ENCODE measurements at regions not wholly inside any gene's neighbourhood (a gene's known extent, or its start where the extent isn't known, plus 50 kb on each side); places are given as distances from the start of the nearest gene placed in this dataset.

DNA sequence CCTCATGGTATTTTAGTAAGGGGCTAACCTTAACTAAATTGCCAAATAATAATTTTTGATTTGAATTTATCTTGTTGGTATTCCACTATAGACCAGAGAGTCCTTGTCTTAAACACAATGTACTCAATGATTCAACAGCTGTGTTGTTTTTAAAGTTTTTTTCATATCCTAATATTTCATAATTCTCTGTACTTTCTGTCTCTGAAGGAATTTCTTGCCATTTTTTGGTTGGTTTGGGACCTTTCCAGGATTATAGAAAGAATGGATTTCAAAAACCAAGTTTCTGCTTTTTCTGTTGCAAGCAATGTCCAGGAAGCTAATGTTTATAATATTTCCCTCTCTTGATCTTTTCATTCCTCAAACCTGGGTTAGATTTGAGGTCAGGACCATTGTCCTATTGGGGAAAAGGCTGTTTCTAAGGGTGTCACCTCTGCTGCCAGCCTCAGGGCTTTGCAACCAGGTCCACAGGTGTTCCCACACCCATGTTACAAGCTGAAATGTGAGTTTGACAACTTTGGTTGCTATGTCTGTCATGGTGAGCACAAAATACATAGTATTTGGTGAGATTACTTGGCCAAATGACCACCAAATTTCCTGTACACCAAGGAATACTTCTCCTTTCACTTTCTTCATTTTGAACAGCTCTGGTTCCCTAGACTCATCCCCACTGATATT, 363.7 kb upstream of the RGMA start:
- Histone ChIP-seq H3K27ac (no peak overlapping the region), H3K9me3 (ENCODE audit: severe bottlenecking) (no peaks in the 10 kb centered on the region), H3K36me3 (no peaks in the 10 kb centered on the region), H3K4me3 (ENCODE audit: low read depth, low read length) (no peak overlapping the region), H3K27me3 (ENCODE audit: insufficient read depth, low read depth, severe bottlenecking) (peaks cover 43% of the 10 kb centered on the region)
- DNase-seq, result no peak
- TF ChIP-seq, protein P1, sequence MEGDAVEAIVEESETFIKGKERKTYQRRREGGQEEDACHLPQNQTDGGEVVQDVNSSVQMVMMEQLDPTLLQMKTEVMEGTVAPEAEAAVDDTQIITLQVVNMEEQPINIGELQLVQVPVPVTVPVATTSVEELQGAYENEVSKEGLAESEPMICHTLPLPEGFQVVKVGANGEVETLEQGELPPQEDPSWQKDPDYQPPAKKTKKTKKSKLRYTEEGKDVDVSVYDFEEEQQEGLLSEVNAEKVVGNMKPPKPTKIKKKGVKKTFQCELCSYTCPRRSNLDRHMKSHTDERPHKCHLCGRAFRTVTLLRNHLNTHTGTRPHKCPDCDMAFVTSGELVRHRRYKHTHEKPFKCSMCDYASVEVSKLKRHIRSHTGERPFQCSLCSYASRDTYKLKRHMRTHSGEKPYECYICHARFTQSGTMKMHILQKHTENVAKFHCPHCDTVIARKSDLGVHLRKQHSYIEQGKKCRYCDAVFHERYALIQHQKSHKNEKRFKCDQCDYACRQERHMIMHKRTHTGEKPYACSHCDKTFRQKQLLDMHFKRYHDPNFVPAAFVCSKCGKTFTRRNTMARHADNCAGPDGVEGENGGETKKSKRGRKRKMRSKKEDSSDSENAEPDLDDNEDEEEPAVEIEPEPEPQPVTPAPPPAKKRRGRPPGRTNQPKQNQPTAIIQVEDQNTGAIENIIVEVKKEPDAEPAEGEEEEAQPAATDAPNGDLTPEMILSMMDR (IDR thresholded peaks at IDR 0.05; ENCODE audit: low read depth, low read length), result no peak

DNA sequence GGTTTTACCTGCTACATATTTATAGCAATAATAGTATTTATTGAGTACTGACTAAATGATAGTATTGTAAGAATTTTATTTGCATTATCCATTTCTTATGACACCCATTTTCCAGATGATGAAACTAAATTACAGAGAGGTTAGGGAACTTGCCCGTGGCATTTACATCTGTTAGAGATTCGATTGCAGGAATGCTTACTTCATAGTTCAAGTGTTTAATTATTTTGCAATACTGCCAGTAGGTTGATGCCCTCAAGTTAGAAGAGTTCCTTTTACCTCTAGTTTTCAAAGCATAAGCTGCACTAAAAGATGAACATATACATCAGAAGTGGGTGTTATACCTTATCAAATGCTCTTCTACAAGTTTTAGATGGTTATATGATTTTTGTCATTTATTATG, 362.8 kb upstream of the RGMA start:
- H3K9me3 ChIP-seq (ENCODE audit: severe bottlenecking), result no peaks in the 10 kb centered on the region
- H3K27ac ChIP-seq, result no peak overlapping the region
- H3K27me3 ChIP-seq (ENCODE audit: insufficient read depth, low read depth, severe bottlenecking), result peaks cover 41% of the 10 kb centered on the region
- no peak overlapping the region for H3K4me3 ChIP-seq (ENCODE audit: low read depth, low read length)
- no peak for DNase-seq
- no peaks in the 10 kb centered on the region for H3K36me3 ChIP-seq
- TF ChIP-seq, protein P1 (IDR thresholded peaks at IDR 0.05; ENCODE audit: low read depth, low read length), result no peak

DNA sequence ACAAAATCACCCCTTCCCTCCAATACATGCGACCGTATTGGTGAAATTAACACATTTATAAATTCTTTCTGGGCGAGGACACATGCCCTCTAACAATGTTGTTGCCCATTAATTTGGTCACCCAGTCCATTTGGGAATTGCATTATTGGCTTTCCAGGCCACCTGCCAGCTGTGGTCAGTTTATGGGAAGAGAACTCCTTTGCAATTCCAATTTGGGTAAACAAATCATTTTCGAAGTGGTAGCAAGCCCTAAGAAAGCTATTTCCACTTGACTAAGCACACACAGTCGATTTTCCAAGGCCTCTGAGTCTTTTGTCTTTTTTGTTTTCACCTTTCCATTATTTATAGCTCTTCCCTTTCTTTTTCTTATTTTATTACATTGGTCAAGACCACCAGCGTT, 362.3 kb upstream of the RGMA start:
- no peak overlapping the region for H3K27ac ChIP-seq
- H3K9me3 ChIP-seq (ENCODE audit: severe bottlenecking), result no peaks in the 10 kb centered on the region
- TF ChIP-seq, protein P1 (IDR thresholded peaks at IDR 0.05; ENCODE audit: low read depth, low read length), result no peak
- no peaks in the 10 kb centered on the region for H3K36me3 ChIP-seq
- DNase-seq, result no peak
- H3K4me3 ChIP-seq (ENCODE audit: low read depth, low read length), result no peak overlapping the region
- peaks cover 41% of the 10 kb centered on the region for H3K27me3 ChIP-seq (ENCODE audit: insufficient read depth, low read depth, severe bottlenecking)

DNA sequence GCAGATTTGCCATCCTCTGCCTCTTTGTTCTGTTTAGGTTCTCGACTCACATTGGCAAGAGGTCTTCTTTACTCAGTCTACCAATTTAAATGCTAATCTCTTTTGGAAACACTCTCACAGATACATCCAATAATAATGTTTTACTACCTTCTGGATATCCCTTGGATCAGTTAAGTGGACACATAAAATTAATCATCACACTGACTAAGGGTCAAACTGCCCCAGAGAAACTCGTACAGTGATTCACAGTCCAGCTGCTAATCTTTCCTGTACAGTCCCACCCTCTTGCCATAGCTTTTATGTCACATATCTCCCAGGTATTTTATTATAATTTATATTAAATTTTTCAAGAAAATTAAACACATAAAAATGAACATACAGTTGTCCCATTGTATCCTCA, 360.8 kb upstream of the RGMA start:
- Histone ChIP-seq H3K4me3 (ENCODE audit: low read depth, low read length) (no peak overlapping the region), H3K9me3 (ENCODE audit: severe bottlenecking) (no peaks in the 10 kb centered on the region), H3K36me3 (no peaks in the 10 kb centered on the region), H3K27me3 (ENCODE audit: insufficient read depth, low read depth, severe bottlenecking) (peaks cover 49% of the 10 kb centered on the region), H3K27ac (no peak overlapping the region)
- TF ChIP-seq, protein P1 (IDR thresholded peaks at IDR 0.05; ENCODE audit: low read depth, low read length), result no peak
- no peak for DNase-seq

DNA sequence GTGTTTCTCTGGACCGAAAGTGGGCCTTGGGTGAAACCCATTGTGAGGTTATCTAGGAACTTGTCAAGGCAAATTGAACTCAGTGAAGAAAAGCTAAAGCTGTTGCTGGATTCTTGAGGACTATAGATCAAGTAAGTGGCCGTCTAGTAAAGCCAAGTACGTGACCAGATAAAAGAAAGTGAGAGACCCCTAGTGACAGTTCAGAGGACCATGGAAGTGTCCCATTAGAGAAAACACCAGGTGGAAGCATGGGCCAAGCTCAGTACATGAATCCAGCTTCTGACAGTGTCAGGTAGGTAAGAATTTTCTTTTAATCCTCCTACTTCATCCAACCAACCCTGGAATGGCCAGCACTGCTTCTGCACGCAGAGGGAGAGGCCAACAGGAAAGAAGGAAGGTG, 349.3 kb upstream of the RGMA start:
- no peaks in the 10 kb centered on the region for H3K36me3 ChIP-seq
- peaks cover 73% of the 10 kb centered on the region for H3K27me3 ChIP-seq (ENCODE audit: insufficient read depth, low read depth, severe bottlenecking)
- H3K4me3 ChIP-seq (ENCODE audit: low read depth, low read length), result no peak overlapping the region
- no peak overlapping the region for H3K27ac ChIP-seq
- no peak for DNase-seq
- no peaks in the 10 kb centered on the region for H3K9me3 ChIP-seq (ENCODE audit: severe bottlenecking)
- TF ChIP-seq, protein P1 (IDR thresholded peaks at IDR 0.05; ENCODE audit: low read depth, low read length), result no peak

DNA sequence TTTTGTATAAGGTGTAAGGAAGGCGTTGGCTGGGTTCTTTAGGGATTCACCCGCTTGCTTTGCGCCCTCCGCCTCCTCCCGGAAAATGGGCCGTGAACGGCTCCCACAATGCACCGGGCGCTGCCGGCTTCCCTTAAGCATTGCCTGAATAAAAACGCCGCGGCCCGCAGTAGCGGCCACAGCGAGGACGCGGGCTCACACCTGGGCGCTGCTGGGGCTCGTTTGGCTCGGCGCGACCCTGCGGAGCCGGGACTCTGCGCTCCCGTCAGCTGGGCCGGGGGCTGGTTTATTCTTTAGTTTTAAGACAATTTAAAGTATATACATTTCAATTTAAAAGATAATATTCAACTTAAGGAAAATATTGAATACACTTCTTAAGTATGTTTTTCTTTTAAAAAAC, 343.5 kb upstream of the RGMA start:
- no peak for DNase-seq
- Histone ChIP-seq H3K4me3 (ENCODE audit: low read depth, low read length) (no peak overlapping the region), H3K27me3 (ENCODE audit: insufficient read depth, low read depth, severe bottlenecking) (peaks cover 58% of the 10 kb centered on the region), H3K27ac (no peak overlapping the region), H3K9me3 (ENCODE audit: severe bottlenecking) (no peaks in the 10 kb centered on the region), H3K36me3 (no peaks in the 10 kb centered on the region)
- TF ChIP-seq, protein P1 (IDR thresholded peaks at IDR 0.05; ENCODE audit: low read depth, low read length), result no peak
